Neuron (in vitro differentiated cells): ENCODE measurements at regions not wholly inside any gene's neighbourhood (a gene's known extent, or its start where the extent isn't known, plus 50 kb on each side); places are given as distances from the start of the nearest gene placed in this dataset.
"Not testable (repeated sequence)": the region's sequence is repeated elsewhere in the genome, so short reads cannot be mapped to it uniquely, and the experiment has no call there.

Source experiments
- H2AFZ ChIP-seq: one replicate; pipeline ENCODE4 v1.6.1; 2013; ENCODE audit warnings: low read depth, mild to moderate bottlenecking, inconsistent platforms, low read length, moderate library complexity
- H3K27me3 ChIP-seq: one replicate; pipeline ENCODE4 v1.6.1; 2013; ENCODE audit warnings: low read length; ENCODE audit not compliant: insufficient read depth
- H3K36me3 ChIP-seq: one replicate; pipeline ENCODE4 v1.6.1; 2013; ENCODE audit warnings: low read length; ENCODE audit not compliant: insufficient read depth
- H3K4me1 ChIP-seq: one replicate; pipeline ENCODE4 v1.6.1; 2013; ENCODE audit warnings: low read length; ENCODE audit not compliant: insufficient read depth
- H3K4me3 ChIP-seq: 2 replicates; pipeline ENCODE4 v1.5.1; 2013; ENCODE audit warnings: mild to moderate bottlenecking, low read length, moderate library complexity
- H3K9me3 ChIP-seq: one replicate; pipeline ENCODE4 v1.6.1; 2013; ENCODE audit warnings: low read length

DNA sequence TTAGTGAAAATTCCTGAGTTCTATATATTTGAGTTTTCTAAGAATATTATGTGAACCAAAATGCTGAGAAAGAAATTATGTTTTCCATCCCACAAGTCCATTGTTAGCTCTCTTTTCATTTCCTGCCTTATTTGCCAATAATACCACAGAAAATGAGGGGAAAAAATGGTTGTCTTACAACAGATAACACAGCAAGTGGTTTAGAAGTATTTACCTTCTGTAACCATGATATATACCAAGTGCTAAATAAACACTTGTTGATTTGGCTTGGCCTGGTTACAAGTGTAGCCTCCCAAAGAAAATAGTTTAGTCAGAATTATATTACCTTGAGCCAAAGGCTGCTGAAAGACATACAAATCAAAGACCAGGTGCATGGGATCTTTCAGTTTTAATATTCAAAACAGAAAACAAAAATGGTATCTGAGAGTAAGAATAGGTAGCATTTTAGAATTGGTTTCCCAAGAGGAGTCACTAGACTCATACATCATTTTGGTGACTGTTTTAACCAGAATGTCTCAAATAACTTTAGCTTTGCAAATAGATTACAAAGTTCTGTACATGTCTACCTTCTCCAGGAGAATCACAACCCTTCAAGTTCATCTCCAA, 439.8 kb upstream of the DYNLRB2 start:
- Histone ChIP-seq H3K4me3 (no peak overlapping the region), H3K27me3 (no peaks in the 10 kb centered on the region), H2AFZ (no peak overlapping the region), H3K4me1 (no peaks in the 10 kb centered on the region), H3K36me3 (no peaks in the 10 kb centered on the region), H3K9me3 (no peaks in the 10 kb centered on the region)

DNA sequence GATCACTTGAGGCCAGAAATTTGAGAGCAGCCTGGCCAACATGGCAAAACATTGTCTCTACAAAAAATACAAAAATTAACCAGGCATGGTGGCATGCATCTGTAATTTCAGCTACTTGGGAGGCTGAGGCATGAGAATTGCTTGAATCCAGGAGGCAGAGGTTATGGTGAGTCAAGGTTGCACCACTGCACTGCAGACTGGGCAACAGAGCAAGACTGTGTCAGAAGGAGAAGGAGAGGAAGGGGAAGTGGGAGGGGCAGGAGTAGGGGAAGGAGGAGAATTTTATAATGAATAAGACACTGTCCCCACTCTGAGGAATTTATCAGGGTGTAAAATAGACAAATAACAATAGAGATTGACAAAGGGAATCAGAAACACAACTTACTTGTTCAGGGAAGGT, 440.6 kb upstream of the DYNLRB2 start:
- Histone ChIP-seq H3K9me3 (no peaks in the 10 kb centered on the region), H3K27me3 (peaks cover under 1% of the 10 kb centered on the region), H3K36me3 (no peaks in the 10 kb centered on the region), H2AFZ (no peak overlapping the region), H3K4me1 (no peaks in the 10 kb centered on the region), H3K4me3 (no peak overlapping the region)

DNA sequence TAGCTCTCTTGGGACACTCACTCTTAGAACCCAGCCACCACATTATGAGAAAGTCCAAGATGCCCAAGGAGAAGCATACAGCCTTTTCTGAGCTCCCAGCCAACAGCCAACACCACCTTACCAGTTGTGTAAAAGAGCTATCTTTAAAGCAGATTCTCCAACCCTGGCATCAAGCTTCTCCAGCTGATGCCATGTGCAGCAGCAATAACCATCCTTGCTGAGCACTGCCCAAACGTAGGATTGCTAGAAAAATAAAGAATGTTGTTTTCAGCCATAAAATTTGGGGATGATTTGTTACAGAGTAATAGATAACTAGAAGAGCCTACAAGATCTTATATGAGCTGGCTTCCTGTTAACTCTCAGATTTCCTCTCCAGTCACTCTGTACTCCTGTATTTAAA, 443.7 kb upstream of the DYNLRB2 start:
- no peaks in the 10 kb centered on the region for H3K36me3 ChIP-seq
- H3K4me3 ChIP-seq, result no peak overlapping the region
- H2AFZ ChIP-seq, result no peak overlapping the region
- H3K4me1 ChIP-seq, result no peaks in the 10 kb centered on the region
- H3K27me3 ChIP-seq, result peaks cover 3% of the 10 kb centered on the region
- H3K9me3 ChIP-seq, result no peaks in the 10 kb centered on the region

DNA sequence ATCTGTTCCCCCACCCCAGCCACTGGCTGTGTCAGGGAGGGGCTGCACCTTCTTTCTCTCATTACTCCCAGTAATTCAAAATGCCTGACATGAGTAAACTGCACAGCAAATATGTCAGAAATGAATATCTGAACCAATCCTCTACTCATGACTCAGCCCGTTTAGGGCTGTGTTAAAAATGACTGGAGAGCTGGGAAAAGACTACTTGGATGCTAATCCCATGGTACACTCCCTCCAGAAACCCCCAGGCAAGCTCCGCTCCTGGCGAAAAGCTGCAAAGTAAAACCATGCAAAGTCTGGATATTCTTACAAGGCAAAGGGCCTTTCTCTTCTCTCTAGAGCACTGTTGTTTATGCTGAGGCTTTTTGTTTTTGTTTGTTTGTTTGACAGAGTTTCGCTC, 448.1 kb upstream of the DYNLRB2 start:
- H3K4me1 ChIP-seq, result no peaks in the 10 kb centered on the region
- H3K36me3 ChIP-seq, result no peaks in the 10 kb centered on the region
- H2AFZ ChIP-seq, result no peak overlapping the region
- H3K4me3 ChIP-seq, result no peak overlapping the region
- H3K9me3 ChIP-seq, result no peaks in the 10 kb centered on the region
- H3K27me3 ChIP-seq, result peaks cover 3% of the 10 kb centered on the region

DNA sequence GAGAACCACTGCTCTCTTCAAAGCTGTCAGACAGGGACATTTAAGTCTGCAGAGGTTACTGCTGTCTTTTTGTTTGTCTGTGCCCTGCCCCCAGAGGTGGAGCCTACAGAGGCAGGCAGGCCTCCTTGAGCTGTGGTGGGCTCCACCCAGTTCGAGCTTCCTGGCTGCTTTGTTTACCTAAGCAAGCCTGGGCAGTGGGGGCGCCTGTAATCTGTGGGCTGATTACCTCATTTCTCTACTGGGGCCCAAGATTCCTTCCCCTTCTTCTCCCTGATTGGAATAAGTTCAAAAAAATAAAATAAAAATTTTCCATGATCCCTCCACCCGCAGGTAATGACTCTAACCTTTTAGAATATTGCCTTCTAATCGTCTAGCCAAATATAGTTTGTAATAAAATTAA, 449.3 kb upstream of the DYNLRB2 start:
- H2AFZ ChIP-seq, H3K36me3 ChIP-seq, H3K9me3 ChIP-seq, H3K4me1 ChIP-seq, H3K27me3 ChIP-seq, H3K4me3 ChIP-seq: not testable (repeated sequence)

DNA sequence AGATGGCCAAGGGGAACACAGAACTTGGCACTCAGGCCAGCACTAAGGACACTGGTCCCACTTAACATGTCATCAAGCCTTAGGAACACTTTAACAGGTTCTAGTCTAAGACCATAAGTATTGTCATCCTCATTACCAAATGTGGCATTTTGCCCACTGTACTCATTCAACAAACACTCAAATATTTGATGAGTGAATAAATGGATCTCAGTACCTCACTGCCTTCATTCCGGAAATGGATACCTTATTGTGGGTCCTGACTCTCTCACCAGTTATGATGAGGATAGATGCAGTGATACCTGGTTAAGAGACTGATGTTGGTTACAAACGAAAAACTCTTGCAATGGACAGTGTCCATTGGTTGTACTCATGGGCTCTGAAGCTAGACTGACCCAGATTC, 455.2 kb upstream of the DYNLRB2 start:
- Histone ChIP-seq H2AFZ (no peak overlapping the region), H3K9me3 (peaks cover 1% of the 10 kb centered on the region), H3K36me3 (no peaks in the 10 kb centered on the region), H3K27me3 (no peaks in the 10 kb centered on the region), H3K4me3 (no peak overlapping the region), H3K4me1 (no peaks in the 10 kb centered on the region)

DNA sequence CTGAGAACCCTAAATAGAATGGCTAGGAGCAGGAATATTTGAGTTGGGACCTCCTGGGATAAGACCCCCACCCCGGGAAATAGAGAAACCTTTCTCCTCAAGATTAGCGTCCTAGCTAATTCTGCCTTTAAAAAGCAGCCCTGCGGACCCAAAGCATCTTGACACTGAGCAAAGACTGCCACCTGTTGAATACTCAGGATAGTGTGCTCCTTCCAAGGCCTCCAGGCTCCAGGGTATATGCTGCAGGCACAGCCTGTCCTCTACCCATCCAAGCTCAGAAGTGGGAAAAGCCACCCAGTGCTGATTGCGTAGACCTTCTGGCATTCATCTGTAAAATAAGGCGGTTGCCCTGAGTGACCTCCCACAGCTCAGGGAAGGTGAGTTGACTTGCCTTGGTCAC, 456.2 kb upstream of the DYNLRB2 start:
- Histone ChIP-seq H3K4me1 (no peaks in the 10 kb centered on the region), H3K27me3 (no peaks in the 10 kb centered on the region), H2AFZ (no peak overlapping the region), H3K36me3 (no peaks in the 10 kb centered on the region), H3K4me3 (no peak overlapping the region), H3K9me3 (peaks cover 1% of the 10 kb centered on the region)

DNA sequence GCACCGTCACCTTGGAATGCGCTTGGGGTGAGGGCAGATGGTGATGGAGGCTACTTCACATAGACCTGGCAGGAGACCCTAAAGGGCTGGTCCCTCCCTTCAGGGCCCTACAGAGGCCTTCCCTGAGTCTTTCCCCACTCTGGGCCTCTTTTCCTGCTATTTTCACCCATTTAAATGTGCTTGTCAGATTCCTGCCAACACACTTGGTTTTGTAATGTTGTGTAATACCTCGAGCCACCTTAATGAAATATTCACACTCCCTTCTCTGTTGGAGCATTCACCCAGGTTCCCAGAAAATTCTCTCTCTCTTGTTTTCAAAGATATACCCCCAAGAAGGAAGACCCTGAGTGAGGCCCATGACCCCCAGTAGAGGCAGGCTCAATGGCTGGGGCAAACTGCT, 456.6 kb upstream of the DYNLRB2 start:
- H3K4me1 ChIP-seq, result no peaks in the 10 kb centered on the region
- H2AFZ ChIP-seq, result no peak overlapping the region
- no peaks in the 10 kb centered on the region for H3K27me3 ChIP-seq
- no peak overlapping the region for H3K4me3 ChIP-seq
- peaks cover 1% of the 10 kb centered on the region for H3K9me3 ChIP-seq
- H3K36me3 ChIP-seq, result no peaks in the 10 kb centered on the region

DNA sequence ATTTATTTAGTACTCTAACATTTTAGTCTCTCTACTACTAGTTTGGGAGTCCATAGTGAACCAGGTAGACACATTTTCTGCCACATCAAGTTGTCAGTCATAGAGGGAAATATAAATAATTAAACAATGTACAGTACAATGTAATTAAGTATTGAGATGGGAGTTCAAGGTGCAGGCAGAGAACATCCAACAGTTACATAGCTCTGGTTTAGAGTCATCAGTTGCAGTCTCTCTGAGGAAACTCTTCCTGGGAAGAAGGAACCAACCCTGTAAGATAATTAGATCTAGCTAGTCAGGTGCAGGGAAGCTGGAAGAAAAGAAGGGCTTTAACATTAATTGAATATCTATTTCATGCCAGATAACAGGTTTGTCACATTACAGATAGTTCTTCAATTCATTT, 457.9 kb upstream of the DYNLRB2 start:
- Histone ChIP-seq H3K9me3 (peaks cover 1% of the 10 kb centered on the region), H2AFZ (no peak overlapping the region), H3K36me3 (no peaks in the 10 kb centered on the region)

DNA sequence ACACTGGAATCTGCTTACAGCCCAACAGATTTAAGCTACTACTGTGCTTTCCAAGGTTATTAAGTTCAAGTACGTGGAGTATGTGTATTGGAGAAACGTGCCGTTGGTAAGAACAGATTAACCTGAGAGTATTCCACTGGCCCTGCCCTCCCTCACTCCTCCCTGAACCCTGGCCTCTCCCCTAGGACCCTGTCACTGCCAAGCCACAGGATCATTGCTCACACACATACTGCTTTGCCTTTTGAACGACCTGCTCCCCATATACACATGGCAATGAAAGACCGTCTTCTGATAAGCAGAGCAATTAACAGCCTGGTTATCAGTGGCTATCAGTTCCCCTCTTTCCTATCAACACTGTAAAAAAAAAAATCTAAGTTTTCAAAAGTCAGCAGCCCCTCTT, 458.9 kb upstream of the DYNLRB2 start:
- H3K27me3 ChIP-seq, result no peaks in the 10 kb centered on the region
- no peaks in the 10 kb centered on the region for H3K36me3 ChIP-seq
- H3K4me3 ChIP-seq, result no peak overlapping the region
- no peaks in the 10 kb centered on the region for H3K4me1 ChIP-seq
- H3K9me3 ChIP-seq, result peaks cover 1% of the 10 kb centered on the region
- H2AFZ ChIP-seq, result no peak overlapping the region

More for the DNA sequence above, 457.9 kb upstream of the DYNLRB2 start:
- no peaks in the 10 kb centered on the region for H3K27me3 ChIP-seq
- H3K4me1 ChIP-seq, result no peaks in the 10 kb centered on the region
- no peak overlapping the region for H3K4me3 ChIP-seq

DNA sequence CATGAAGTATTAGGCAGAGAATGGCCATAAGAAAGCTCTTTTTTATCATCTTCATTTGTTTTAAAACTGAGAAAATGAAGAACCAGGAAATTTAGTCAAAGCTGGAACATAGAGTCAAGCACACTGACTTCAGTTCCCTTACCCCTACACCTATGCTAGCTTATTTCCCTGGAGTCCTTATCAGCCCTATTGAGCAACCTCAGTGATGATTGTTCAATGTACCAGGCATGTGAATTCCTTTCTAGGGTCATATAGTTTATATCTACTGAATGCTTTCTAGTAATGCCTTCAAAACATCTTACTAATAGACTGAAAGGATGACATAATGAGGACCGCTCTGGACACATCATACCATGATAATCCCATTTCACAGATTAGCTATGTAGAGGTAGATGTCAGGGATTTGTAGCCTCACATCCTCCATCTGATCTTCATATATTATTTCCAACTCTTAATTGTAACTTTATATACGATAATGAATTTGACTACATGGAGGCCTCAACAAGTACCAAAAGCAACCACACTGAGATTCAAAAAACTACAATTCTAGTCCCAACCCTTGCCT, 460.4 kb upstream of the DYNLRB2 start:
- Histone ChIP-seq H3K27me3 (no peaks in the 10 kb centered on the region), H3K36me3 (no peaks in the 10 kb centered on the region), H3K4me1 (no peaks in the 10 kb centered on the region), H3K4me3 (no peak overlapping the region), H2AFZ (no peak overlapping the region), H3K9me3 (peaks cover 1% of the 10 kb centered on the region)

DNA sequence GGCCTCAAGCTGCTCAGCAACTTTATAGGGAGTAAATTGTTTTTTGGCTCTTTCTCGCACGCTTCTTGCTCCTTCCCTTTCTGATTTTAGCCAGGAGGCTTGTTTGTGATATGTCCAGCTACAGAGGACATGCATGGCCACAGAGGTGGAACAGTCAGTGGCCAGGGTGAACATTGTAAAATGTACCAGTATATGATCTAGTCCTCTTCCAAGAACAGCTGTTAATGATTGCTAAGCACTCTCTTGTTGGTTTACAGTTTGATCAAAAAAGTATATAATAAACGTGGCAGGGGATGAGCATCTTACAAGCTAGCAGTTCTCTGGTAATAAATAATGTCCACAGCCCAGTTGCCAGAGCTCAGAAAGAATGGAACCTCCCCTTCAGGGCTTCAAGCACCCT, 461.7 kb upstream of the DYNLRB2 start:
- no peaks in the 10 kb centered on the region for H3K4me1 ChIP-seq
- no peak overlapping the region for H3K4me3 ChIP-seq
- H3K36me3 ChIP-seq, result no peaks in the 10 kb centered on the region
- no peaks in the 10 kb centered on the region for H3K27me3 ChIP-seq
- no peak overlapping the region for H2AFZ ChIP-seq
- H3K9me3 ChIP-seq, result peaks cover 1% of the 10 kb centered on the region

DNA sequence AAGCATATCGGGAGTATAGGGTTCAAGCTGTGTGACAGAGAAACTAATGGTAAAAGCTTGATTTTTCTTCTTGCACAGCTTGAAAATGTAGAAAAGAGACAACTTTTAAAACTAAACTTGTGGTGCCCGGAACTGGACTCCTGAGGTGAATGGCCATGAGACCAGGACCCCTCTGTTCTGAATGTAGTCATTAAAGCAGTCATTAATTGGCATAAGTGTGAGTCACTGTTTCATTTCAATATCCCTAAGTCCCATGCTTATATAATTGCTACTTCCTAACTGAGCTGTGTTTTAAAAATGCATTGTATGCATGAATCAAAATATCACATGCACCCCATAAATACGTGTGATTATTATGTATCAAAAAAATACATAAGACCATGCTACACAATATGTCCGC, 463.1 kb upstream of the DYNLRB2 start:
- Histone ChIP-seq H3K4me1 (no peaks in the 10 kb centered on the region), H3K9me3 (peaks cover 1% of the 10 kb centered on the region), H3K27me3 (no peaks in the 10 kb centered on the region), H3K36me3 (no peaks in the 10 kb centered on the region), H2AFZ (no peak overlapping the region), H3K4me3 (no peak overlapping the region)

DNA sequence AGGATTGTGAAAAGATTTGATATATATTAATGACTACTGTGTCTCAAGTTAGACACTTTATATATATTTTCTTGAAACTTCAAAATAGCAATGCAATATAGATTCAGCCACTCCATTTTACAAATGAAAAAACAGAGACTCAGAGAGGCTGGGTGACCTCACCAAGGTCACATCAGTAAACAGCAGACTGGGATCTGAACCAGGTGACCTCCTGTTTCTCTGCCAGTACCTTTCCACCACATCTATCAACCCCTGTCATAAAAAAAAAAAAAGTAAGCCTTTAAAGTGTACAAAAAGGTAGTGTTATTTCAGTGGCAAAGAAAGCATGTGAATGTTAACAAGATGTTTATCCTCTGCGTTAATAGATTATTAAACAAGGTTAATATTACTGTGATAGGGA, 466.5 kb upstream of the DYNLRB2 start:
- Histone ChIP-seq H3K4me1 (no peaks in the 10 kb centered on the region), H2AFZ (no peak overlapping the region)

More for the DNA sequence above, 466.5 kb upstream of the DYNLRB2 start:
- Histone ChIP-seq H3K4me3 (no peak overlapping the region), H3K27me3 (no peaks in the 10 kb centered on the region), H3K9me3 (no peaks in the 10 kb centered on the region), H3K36me3 (no peaks in the 10 kb centered on the region)
